Fibroblast of skin of abdomen (primary cell): ENCODE measurements at regions not wholly inside any gene's neighbourhood (a gene's known extent, or its start where the extent isn't known, plus 50 kb on each side); places are given as distances from the start of the nearest gene placed in this dataset.
"Not testable (repeated sequence)": the region's sequence is repeated elsewhere in the genome, so short reads cannot be mapped to it uniquely, and the experiment has no call there.

Experiments
- DNase-seq: peaks from one replicate; pipeline ENCODE4 v3.0.0-alpha.2; 2013

DNA sequence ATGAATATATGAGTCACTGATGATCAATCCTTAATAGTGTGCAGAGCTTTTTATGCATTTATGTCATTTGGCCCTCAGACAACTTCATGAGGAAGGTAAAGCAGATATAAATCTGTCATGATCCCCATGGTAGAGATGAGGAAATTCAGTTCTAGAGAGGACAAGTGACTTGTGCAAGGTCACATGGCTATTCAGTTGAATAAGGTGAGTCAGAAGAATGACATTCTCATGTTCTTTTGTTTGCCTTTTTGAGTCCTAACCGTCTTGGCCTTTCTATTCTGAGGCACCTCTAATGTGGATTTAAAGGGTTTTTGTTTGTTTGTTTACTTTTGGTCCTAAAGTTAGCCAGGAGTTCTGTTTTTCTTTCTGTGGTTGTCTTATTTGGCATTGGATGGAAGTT, 116.2 kb upstream of the ELAC2 start:
- DNase-seq: peak; percentile 57

DNA sequence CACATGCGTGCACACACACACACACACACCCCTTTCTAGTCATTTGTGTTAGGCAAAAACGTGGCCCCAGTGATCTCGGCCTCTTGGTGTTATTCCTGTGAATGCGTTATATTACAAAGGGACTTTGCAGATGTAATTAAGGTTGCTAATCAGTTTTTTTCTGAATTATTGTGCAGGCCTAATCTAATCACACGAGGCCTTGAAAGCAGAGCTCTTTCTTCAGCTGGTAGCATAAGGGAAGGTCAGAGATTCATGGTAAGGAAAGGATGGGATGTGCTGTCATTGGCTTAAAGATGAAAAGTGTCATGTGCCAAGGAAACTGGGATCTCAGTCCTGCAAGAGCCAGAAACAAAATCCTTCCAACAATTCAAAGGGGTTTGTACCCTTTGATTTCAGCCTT, 113.4 kb upstream of the ELAC2 start:
- no peak for DNase-seq

DNA sequence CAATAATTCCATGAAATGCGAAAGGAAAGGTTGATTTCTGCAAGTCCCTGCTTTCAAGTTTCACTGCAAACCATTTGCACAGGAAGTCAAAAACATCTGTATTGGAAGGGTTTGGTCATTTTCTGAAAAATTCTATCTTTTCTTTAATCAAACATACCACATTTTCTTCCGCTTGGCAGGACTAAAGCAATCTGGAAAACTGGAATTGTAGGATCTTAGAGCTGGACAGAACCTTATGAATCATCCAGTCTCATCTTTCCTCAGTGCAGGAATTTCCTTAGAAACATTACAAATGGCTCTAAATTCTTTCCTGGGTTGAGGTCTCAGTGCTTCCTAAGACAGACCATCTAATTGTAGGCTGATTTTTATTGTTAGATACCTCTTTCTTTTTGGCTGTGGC, 111.5 kb upstream of the ELAC2 start:
- DNase-seq: peak; percentile 58

DNA sequence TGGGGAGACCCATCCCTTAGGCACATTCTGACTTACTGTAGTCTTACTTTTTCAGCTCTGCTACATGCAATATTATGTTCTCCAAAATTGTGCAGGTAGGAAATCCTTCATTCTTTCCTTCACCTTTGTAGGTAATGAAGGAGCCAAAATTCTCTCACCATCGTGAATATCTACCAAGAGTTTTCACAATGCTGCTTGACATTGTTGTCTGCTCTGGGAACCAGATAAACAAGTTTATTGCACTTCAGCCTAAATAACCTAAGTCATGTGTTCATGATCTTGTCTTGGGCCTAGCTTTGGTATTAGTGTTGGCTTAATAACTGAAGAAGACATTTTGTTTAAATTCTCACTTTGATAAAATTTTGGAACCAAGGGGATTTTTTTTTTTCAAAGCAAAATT, 110.8 kb upstream of the ELAC2 start:
- DNase-seq: no peak

DNA sequence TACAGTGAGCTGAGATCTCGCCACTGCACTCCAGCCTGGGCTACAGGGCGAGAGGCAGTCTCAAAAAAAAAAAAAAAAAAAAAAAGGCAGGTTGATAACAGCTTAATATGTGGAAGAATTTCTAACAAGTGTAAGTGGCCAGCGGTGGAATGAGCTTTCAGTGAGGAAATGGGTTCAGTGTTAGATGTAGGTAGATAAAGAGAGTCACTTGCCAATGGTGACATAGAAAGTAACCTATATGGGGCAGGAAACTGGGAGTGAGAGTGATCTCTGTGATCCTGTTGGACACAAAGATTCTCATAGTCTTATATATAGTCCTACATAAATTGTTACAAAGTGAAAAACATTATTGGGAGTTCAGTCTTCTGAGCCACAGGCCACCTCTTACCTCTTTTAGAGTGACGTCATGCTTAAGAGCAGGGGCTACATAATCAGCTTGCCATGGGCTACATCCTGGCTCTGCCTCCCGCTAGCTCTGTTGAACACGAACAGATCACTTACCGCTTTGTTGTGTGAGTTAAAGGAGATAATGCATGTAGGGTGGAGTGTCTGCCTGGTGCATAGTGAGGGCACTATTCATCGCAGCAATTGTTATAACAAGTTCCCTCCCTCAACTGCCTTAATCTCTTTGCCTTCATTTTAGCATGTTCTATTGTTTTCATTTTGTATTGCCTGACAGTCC, 110.2 kb upstream of the ELAC2 start:
- no peak for DNase-seq

DNA sequence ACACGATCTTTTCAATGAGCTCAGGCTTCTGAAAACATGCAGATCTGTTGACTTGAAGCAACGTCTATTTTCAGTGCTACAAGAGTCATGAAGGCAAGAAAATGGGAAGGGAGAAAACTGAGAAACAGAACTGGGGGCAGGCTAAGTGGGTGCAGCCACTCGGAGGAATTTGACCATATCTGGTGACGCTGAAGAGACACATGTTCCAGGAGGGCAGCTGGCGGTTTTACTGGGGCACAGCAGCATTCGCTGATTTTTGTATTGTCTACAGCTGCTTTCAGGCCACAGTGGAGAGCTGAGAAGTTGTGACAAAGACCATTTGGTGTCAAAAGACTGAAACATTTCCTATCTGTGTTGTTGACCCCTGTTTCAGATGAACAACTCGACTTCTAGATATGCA, 103.0 kb upstream of the ELAC2 start:
- DNase-seq: no peak

DNA sequence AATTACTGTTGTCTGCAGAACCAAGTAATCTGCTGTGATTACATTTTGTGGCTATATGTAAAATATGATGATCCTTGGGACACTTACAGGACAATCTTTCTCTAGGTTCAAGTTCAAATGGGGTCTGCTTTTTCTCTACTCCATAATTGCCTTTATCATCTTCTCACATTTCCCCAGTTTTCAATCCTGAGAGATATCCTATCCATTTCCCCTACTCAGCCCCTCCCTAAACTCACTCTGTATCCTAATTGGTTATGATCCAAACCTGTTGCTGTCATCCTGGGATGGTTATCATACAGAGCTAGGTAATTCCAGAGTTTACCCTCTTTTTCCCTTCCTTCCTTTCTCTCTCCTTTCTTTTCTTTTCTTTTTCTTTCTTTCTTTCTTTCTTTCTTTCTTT, 100.5 kb upstream of the ELAC2 start:
- no peak for DNase-seq

DNA sequence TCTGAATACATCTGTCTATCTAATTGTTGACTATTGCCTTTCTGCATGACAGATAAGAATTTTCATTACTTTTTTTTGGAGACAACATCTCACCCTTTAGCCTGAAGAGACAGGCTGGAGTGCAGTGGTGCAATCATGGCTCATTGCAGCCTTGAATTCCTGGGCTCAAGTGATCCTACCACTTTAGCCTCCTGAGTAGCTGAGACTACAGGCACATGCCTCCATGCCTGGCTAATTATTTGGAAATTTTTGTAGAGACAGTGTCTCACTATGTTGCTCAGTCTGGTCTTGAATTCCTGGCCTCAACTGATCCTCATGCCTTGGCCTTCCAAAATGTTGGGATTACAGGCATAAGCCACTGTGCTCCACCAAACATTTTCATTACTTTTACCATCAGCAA, 99.8 kb upstream of the ELAC2 start:
- DNase-seq: no peak

DNA sequence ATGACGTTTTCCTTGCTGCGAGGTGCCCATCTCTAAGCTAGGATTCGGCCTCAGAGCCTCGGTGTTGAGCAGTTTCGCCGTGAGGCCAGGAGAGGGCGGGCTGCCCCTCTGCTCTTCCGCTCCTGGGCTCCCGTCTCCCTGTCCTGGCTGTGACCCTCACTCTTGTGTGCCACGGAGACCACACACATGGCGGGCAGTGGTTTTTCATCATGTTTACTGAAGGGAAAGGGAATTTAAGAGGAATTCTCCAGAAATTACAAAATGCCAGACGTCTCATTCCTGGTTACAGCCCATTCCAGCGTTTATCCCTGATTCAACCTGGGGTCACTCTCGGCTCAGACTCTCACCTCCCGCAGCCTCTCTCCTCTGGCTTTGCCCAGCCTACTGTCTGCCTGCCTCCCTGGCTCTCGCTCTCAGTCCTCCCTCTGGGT, 96.8 kb upstream of the ELAC2 start:
- DNase-seq: peak; percentile 99

DNA sequence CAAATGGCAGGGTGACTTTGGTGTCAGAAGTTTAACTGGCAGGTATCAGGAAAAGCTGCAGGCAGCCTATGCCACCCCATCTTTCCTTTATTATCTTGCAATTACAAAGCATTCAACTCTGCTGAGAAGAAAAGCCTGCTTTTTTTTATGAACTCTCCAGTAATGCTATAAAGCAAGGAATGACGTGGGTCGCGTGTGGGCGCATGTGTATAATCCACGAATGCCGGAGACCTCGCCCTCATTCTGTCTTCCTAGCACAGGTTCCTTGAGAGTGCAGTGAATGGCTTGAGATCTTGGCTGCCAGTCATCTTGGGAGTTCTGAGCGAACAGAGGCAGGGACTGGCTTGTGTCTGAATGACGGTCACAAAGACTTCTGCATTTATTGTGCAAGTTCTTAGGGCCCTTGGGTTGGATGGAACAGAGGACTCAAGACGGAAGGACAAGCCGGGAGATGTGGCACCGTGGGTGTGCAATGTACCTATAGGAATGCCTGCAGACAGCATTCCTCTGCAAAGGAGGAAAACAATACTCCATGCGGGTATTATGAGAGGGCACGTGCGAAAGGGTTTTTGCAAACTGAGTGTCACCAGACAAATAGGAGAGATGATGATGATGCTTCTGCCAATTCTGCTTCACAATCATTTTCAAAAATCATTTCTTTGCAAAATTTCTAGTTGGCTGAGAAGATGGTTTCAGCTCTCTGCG, 96.1 kb upstream of the ELAC2 start:
- DNase-seq: no peak

DNA sequence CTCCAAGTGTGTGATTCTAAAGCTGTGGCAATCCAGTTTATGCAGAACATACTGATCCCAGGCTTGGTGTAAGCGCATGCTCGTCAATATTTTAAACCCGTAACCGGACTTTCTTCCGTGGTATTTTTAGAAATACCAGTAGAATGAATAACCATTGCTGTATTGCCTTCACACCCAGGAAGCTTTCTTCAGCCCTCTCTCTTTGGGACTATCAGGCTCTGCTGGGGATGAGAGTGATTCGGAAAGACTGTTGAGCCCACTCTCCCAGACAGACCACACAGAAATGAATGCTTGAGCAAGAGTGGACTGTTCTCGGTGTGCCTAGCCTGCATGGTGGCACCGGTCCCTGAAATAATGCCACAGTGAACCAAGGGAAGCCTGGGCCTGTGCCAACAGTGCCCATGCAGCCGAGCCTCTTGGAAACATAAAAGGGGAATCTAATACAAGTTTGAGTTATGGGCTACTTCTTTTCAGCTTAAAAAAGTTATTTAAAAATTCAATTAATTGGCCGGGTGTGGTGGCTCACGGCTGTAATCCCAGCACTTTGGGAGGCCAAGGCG, 89.9 kb upstream of the ELAC2 start:
- DNase-seq: peak; percentile 56

DNA sequence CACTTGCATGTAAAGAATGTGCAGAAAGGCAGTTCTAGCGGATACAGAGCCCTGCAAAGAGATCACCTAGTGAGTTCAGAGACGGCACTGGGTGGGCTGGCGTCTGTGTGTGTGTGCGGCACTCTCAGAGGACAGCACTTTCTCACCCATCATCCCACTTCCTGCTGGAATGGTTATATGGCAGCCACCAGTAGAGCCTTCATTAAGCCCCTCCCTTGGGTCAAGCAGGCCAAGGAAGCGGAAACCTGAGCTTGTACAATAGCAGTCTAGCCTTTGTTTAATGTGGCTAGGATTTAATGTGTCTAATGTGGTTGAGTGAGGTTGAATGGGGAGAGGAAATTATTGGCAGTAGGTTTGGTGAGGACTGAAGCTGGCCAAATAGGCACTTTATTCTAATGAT, 88.3 kb upstream of the ELAC2 start:
- DNase-seq: no peak

DNA sequence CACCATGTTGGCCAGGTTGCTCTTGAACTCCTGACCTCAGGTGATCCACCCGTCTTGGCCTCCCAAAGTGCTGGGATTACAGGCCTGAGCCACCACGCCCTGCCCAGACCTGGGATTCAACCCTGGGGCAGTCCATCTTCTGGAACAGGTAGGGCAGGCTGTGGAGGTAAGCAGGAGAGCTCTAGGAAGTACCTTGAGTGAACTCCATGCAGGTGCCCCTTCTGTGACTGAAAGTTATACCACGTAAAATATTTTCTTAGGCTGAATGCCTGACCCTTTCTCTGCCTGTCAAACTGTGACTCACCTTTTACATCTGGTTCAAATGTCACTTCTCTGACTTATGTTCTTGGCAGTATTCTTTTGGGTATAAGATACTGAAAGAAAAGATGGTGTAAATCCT, 86.7 kb upstream of the ELAC2 start:
- no peak for DNase-seq

DNA sequence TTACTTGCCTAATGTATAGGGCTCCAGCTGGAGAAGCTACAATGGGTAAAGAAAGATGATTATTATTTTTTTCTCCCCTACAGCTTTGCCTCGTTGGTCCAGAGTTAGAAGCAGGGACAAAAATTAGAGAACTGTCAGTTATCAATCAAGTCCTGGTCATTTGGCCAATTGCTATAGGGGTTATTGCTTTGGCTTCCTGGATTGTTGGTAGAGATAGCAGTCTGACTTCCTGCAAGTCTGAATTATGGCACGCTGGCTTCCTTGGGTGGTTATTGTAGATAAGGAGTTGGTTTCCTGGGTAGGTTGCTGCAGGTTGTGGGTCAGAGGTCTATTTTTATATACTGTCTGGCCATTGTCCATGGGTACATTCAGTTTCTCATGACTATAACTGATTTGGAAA, 84.7 kb upstream of the ELAC2 start:
- no peak for DNase-seq

DNA sequence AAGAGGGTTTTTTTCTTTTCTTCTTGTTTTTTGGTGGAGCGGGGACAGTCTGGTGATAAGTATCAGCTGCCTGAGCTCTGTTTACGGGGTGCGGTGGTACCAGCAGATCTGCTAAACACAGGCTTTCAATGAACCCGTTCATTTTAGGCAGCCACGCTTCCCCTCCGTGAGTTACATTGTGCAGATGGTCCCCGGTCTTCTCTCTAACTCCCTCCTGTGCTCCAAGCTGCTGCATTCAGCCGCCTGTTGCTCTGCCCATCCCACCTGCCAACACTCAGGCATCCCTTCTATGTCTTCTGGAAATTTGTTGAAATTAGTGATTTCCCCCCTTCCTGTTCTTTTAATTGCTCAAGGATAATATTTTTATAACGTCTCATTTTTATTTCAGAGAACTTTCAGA, 82.1 kb upstream of the ELAC2 start:
- DNase-seq: no peak

DNA sequence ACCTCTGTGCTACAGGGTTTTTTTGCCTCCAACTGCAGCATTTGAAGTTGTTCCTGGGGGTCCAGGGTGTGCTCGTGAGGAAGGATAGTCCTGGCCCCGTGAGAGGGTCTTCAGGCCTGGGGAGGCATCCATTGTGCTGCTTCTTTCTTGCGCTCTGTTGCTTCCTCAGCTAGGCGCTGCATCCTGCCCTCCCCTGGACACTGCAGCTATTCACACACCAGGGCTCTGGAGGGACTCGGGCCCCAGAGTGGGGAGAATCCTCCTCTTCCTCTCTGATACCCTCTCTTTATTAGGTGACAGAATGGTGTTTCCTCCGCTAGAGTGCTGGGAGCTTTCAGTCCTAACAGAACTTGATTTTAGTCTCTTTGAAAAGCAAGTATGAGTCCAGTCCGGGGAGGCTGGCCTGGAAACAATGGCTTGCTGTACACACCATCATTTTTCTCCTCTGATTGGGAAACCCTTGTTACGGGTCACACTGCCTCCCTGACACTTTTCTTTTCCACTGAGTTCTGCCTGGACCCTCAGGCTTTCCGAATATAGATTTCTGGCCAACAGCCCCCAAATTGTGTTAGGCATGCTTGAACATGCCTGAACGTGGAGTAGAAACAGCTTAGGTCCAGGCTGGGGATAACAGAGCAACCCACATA, 81.4 kb upstream of the ELAC2 start:
- no peak for DNase-seq

DNA sequence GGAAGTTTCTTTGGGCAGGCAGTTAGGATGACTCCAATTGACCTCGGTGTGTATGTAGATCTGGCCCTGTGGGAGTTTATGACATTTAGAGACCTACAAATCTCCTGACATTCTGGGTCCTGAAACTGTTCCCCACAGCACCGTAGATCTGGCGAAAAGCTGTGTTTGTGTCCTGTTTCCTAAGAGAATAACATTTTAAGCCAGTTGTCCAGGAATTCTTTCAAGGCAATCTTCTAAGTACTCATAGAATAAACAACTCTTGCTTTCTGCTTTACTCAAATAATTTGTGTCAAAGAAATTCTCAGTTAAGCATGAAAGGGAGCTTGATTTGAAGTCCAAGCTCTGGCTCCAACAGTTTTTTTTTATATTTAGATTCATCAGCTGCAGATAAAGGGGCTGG, 78.5 kb upstream of the ELAC2 start:
- DNase-seq: no peak

DNA sequence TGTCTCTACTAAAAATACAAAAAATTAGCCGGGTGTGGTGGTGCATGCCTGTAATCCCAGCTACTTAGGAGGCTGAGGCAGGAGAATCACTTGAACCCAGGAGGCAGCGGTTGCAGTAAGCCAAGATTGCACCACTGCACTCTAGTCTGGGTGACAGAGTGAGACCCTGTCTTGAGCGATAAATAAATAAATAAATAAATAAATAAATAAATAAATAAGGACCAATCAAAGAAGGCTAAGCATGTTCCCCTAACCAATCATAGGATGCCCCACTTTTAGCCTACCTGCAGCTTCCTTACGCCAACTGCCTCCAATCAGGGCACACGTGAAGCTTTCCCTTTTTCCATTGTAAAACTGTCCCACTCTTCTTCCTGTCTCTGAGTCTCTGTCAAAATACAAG, 74.2 kb upstream of the ELAC2 start:
- not testable (repeated sequence) for DNase-seq

DNA sequence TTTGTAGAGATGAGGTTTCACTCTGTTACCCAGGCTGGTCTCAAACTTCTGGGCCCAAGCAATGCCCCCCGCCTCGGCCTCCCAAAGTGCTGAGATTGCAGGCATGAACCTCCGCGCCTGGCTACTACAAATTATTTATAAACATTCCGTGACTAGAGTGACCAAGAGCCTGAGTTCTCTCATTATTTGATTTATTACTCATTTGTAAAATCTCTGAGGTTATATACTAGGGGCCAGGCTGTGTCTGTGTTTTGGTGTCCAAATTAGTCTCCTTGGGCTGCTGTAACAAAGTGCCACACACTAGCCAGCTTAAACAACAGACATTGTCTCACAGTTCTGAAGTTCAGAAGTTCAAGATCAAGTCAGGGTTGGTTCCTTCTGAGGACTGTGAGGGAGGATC, 70.8 kb upstream of the ELAC2 start:
- DNase-seq: no peak

DNA sequence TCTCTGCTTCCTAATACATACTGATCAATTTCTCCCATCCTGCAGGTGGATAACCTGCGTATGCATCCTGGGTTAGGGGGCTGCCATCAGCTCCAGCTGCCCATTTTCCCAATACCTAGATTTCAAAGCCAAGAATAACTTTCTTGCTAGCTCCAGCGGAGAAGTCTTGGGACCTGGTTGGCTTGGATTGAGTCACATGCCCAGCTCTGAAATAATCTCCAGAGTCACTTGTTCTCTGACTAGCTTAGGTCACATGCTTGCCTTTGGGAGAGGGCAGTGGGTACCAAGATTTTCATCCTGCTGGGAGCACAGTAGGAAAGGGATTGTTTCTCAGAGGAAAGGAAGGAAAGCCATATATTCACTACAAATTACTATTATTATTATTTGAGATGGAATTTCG, 70.0 kb upstream of the ELAC2 start:
- no peak for DNase-seq

DNA sequence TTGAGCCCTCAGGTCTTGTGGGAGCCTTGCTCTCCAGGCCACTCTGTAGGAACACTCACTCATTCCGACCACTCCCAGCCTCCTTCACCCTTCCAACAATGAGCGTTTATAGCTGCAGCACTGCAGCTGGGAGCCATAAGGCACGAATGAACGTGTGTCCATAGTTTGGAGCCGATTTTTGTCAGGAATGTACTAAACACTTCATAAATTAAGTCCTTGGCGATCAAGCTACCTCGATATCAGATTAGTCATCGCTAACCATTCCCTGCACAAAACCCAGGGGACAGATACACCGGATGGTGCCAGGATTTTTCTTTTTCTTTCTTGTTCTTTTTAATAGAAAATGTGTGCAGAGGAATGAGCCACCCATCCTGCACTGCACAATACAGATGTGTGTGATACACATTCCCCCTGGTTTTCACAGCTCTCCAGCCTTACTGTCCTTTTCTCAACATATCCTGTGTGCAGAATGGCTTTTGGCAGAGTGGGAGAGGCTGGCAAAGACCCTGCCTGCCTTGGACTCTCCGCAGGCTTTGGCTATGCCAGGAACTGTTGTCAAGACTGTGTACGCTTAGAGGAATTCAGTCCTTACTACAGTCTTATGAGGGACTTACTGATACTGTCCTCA, 68.4 kb upstream of the ELAC2 start:
- peak; percentile 98 for DNase-seq

DNA sequence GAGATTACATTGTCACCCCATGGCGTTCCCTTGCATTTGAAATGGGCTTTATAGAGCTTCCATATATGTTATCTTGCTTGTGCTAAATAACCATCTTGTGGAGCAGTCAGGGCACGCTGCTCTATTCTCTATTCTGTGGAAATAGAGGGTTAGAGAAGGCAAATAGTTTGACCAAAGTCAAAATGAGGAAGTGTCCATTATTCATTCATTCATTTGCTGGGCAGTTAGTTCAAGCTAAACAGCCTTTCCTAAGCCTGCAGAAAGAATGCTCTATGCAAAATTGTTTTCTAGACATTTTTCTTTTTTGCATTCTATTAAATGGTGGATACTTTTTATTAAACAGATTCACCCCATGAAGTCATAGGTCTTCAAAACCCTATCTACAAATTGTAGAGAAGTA, 67.8 kb upstream of the ELAC2 start:
- no peak for DNase-seq

DNA sequence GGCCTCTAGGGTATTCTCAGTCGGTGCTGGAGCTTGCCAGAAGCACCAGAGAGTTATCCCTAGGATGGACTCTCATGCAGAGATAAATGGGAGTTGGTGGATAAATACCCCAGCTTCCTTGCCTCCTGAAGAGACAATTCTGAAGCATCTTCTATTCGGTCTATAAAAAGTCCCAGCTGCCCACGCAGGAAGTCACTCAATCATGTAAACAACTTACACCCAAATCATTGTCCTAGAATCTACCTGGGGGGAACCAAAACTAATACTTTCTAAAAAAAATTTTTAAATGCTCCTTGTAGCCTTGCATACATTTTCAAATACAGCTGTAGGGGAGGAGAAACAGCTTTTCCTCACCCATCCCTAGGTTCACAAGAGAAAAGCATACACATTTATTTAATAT, 66.6 kb upstream of the ELAC2 start:
- no peak for DNase-seq
